ENCODE measurements at regions not wholly inside any gene's neighbourhood (a gene's known extent, or its start where the extent isn't known, plus 50 kb on each side); places are given as distances from the start of the nearest gene placed in this dataset.
"Not testable (repeated sequence)": the region's sequence is repeated elsewhere in the genome, so short reads cannot be mapped to it uniquely, and the experiment has no call there.

GRCh38 chr2:67182884-67183283, 214.2 kb upstream of the ETAA1 start:
- TF ChIP-seq JUND (IDR thresholded peaks at IDR 0.05; ENCODE audit: low read depth), result no peak
- in situ Hi-C loops (cut with HindIII; ENCODE audit: low pct_unique_long_range_greater_than_20kb, low sequenced_read_pairs), result no loop called here
- DNase-seq (ENCODE audit: low read depth in 1 of 2, low spot score in 1 of 2), result no peak

- no peak for TF ChIP-seq JUND (IDR thresholded peaks at IDR 0.05; ENCODE audit: low read depth)
- in situ Hi-C loops (cut with HindIII; ENCODE audit: low pct_unique_long_range_greater_than_20kb, low sequenced_read_pairs), result no loop called here
Measured at GRCh38 chr2:67186326-67186725, 210.8 kb upstream of the ETAA1 start.

GRCh38 chr2:67186871-67187270, 210.3 kb upstream of the ETAA1 start:
- TF ChIP-seq JUND (IDR thresholded peaks at IDR 0.05; ENCODE audit: low read depth), result no peak

More at GRCh38 chr2:67186326-67186725, 210.8 kb upstream of the ETAA1 start:
- no peak for DNase-seq (ENCODE audit: low read depth in 1 of 2, low spot score in 1 of 2)

GRCh38 chr2:67195327-67195726, 201.8 kb upstream of the ETAA1 start:
- in situ Hi-C loops (cut with HindIII; ENCODE audit: low pct_unique_long_range_greater_than_20kb, low sequenced_read_pairs); DNase-seq (ENCODE audit: low read depth in 1 of 2, low spot score in 1 of 2): not testable (repeated sequence)

More at GRCh38 chr2:67186871-67187270, 210.3 kb upstream of the ETAA1 start:
- DNase-seq (ENCODE audit: low read depth in 1 of 2, low spot score in 1 of 2), result no peak
- in situ Hi-C loops (cut with HindIII; ENCODE audit: low pct_unique_long_range_greater_than_20kb, low sequenced_read_pairs), result no loop called here

GRCh38 chr2:67201521-67201920, 195.6 kb upstream of the ETAA1 start:
- in situ Hi-C loops (cut with HindIII; ENCODE audit: low pct_unique_long_range_greater_than_20kb, low sequenced_read_pairs), result no loop called here
- no peak for TF ChIP-seq JUND (IDR thresholded peaks at IDR 0.05; ENCODE audit: low read depth)
- no peak for DNase-seq (ENCODE audit: low read depth in 1 of 2, low spot score in 1 of 2)

- no peak for TF ChIP-seq JUND (IDR thresholded peaks at IDR 0.05; ENCODE audit: low read depth)
- no peak for DNase-seq (ENCODE audit: low read depth in 1 of 2, low spot score in 1 of 2)
- in situ Hi-C loops (cut with HindIII; ENCODE audit: low pct_unique_long_range_greater_than_20kb, low sequenced_read_pairs), result no loop called here
Measured at GRCh38 chr2:67204349-67204748, 192.8 kb upstream of the ETAA1 start.

GRCh38 chr2:67208887-67209500, 188.1 kb upstream of the ETAA1 start:
- no peak for DNase-seq (ENCODE audit: low read depth in 1 of 2, low spot score in 1 of 2)
- in situ Hi-C loops (cut with HindIII; ENCODE audit: low pct_unique_long_range_greater_than_20kb, low sequenced_read_pairs), result no loop called here
- TF ChIP-seq JUND (IDR thresholded peaks at IDR 0.05; ENCODE audit: low read depth), result no peak

- no peak for DNase-seq (ENCODE audit: low read depth in 1 of 2, low spot score in 1 of 2)
- in situ Hi-C loops (cut with HindIII; ENCODE audit: low pct_unique_long_range_greater_than_20kb, low sequenced_read_pairs), result no loop called here
- no peak for TF ChIP-seq JUND (IDR thresholded peaks at IDR 0.05; ENCODE audit: low read depth)
Measured at GRCh38 chr2:67210430-67210829, 186.7 kb upstream of the ETAA1 start.

- in situ Hi-C loops (cut with HindIII; ENCODE audit: low pct_unique_long_range_greater_than_20kb, low sequenced_read_pairs), result no loop called here
- no peak for DNase-seq (ENCODE audit: low read depth in 1 of 2, low spot score in 1 of 2)
- TF ChIP-seq JUND (IDR thresholded peaks at IDR 0.05; ENCODE audit: low read depth), result no peak
Measured at GRCh38 chr2:67212203-67212602, 184.9 kb upstream of the ETAA1 start.

GRCh38 chr2:67213270-67213670, 183.9 kb upstream of the ETAA1 start:
- in situ Hi-C loops (cut with HindIII; ENCODE audit: low pct_unique_long_range_greater_than_20kb, low sequenced_read_pairs), result no loop called here
- TF ChIP-seq JUND (IDR thresholded peaks at IDR 0.05; ENCODE audit: low read depth), result no peak
- no peak for DNase-seq (ENCODE audit: low read depth in 1 of 2, low spot score in 1 of 2)

- no peak for TF ChIP-seq JUND (IDR thresholded peaks at IDR 0.05; ENCODE audit: low read depth)
- no peak for DNase-seq (ENCODE audit: low read depth in 1 of 2, low spot score in 1 of 2)
- in situ Hi-C loops (cut with HindIII; ENCODE audit: low pct_unique_long_range_greater_than_20kb, low sequenced_read_pairs), result no loop called here
Measured at GRCh38 chr2:67213677-67214402, 183.3 kb upstream of the ETAA1 start.

GRCh38 chr2:67214585-67215185, 182.4 kb upstream of the ETAA1 start:
- TF ChIP-seq JUND (IDR thresholded peaks at IDR 0.05; ENCODE audit: low read depth), result no peak
- in situ Hi-C loops (cut with HindIII; ENCODE audit: low pct_unique_long_range_greater_than_20kb, low sequenced_read_pairs), result no loop called here
- no peak for DNase-seq (ENCODE audit: low read depth in 1 of 2, low spot score in 1 of 2)
